A549 (cell line): ENCODE measurements at regions not wholly inside any gene's neighbourhood (a gene's known extent, or its start where the extent isn't known, plus 50 kb on each side); places are given as distances from the start of the nearest gene placed in this dataset.

Experiments used
- ATAC-seq, 2 experiments: fragments of 200-7000 bp in 1 of 2; fragments of >200 bp in 1 of 2; cut with Nextera tagmentation in 1 of 2; cut with Tn5 transposase in 1 of 2; 3 replicates each; pipeline versions ENCODE4 v1.8.0 to v1.9.1; 2018 to 2020; ENCODE audit warnings: mild to moderate bottlenecking in 1 of 2, moderate library complexity in 1 of 2
- CTCF ChIA-PET: fragments of 300-600 bp; sonication (Branson Sonifier 250); formaldehyde crosslinking; extraction: SDS; loops from one replicate; lab custom pipeline; 2021; ENCODE audit warnings: antibody characterized with exemption, inconsistent platforms; lab: Yijun Ruan, JAX
- POLR2A ChIA-PET: fragments of 350-600 bp; formaldehyde crosslinking; extraction: SDS; loops from one replicate; lab custom pipeline; 2021; ENCODE audit warnings: antibody characterized with exemption, inconsistent platforms; lab: Yijun Ruan, JAX
- DNase-seq, 2 experiments: peaks; one replicate each; pipeline versions ENCODE4 v3.0.0 to v3.0.0-alpha.2; 2011 to 2016; ENCODE audit warnings: low read depth in 1 of 2, low spot score in 1 of 2
- FAIRE-seq: peaks from 2 replicates; lab custom pipeline; 2011; peaks lifted over from hg19 to GRCh38; lab: Jason Lieb, UNC
- H3K27ac ChIP-seq, 2 experiments: fragments of >200 bp; sonication (Bioruptor Twin); formaldehyde crosslinking; 3 replicates each; pipeline ENCODE4 v1.5.1; 2016 to 2017
- H3K4me1 ChIP-seq: fragments of >200 bp; sonication (Bioruptor Twin); formaldehyde crosslinking; 3 replicates; pipeline ENCODE4 v1.6.1; 2016
- H3K4me2 ChIP-seq: fragments of >200 bp; sonication (Bioruptor Twin); formaldehyde crosslinking; 3 replicates; pipeline ENCODE4 v1.6.1; 2016
- H3K4me3 ChIP-seq: fragments of >200 bp; sonication (Bioruptor Twin); formaldehyde crosslinking; 3 replicates; pipeline ENCODE4 v1.5.1; 2016
- H3K9me3 ChIP-seq: fragments of >200 bp; sonication (Bioruptor Twin); formaldehyde crosslinking; 3 replicates; pipeline ENCODE4 v1.6.1; 2016
- BHLHE40 ChIP-seq: IDR thresholded peaks from 2 replicates; pipeline ENCODE4 v1.6.1; 2012; ENCODE audit warnings: low read depth, low read length, inconsistent platforms
- CBX8 ChIP-seq: fragments of 200-600 bp; sonication (generic); IDR thresholded peaks from 2 replicates; pipeline ENCODE4 v1.6.1; 2016
- CEBPB ChIP-seq, 2 experiments: fragments of >200 bp in 1 of 2; sonication (Bioruptor Twin) in 1 of 2; formaldehyde crosslinking in 1 of 2; IDR thresholded peaks; 2 replicates each; pipeline ENCODE4 v1.6.1; 2012 to 2016
- CHD2 ChIP-seq: fragments of 150-350 bp; IDR thresholded peaks from 2 replicates; pipeline ENCODE4 v1.6.1; 2014; ENCODE audit warnings: low read length; ENCODE audit not compliant: partially characterized antibody
- CHD4 ChIP-seq: fragments of 200-600 bp; sonication (generic); IDR thresholded peaks from 2 replicates; pipeline ENCODE4 v1.6.1; 2016; ENCODE audit warnings: antibody characterized with exemption, mild to moderate bottlenecking, borderline replicate concordance
- EHMT2 ChIP-seq: fragments of 200-600 bp; sonication (generic); IDR thresholded peaks from 2 replicates; pipeline ENCODE4 v1.6.1; 2016; ENCODE audit warnings: antibody characterized with exemption, low read depth, mild to moderate bottlenecking, moderate library complexity
- EP300 ChIP-seq, 2 experiments: fragments of >200 bp; sonication (Bioruptor Twin); formaldehyde crosslinking; IDR thresholded peaks; 2 replicates in 1 of 2; 3 replicates in 1 of 2; pipeline ENCODE4 v1.6.1; 2016 to 2017
- FOXS1 ChIP-seq: fragments of 250-450 bp; sonication (Bioruptor Pico); IDR thresholded peaks from 2 replicates; pipeline ENCODE4 v1.5.0; 2020; ENCODE audit warnings: mild to moderate bottlenecking, moderate library complexity
- HOXB5 ChIP-seq: fragments of 250-450 bp; sonication (Bioruptor Pico); IDR thresholded peaks from 2 replicates; pipeline ENCODE4 v1.5.0; 2020; ENCODE audit warnings: mild to moderate bottlenecking, moderate library complexity
- JUNB ChIP-seq: fragments of >200 bp; sonication (Bioruptor Twin); formaldehyde crosslinking; IDR thresholded peaks from 2 replicates; pipeline ENCODE4 v1.6.1; 2016
- KDM5A ChIP-seq: fragments of 200-600 bp; sonication (generic); IDR thresholded peaks from 2 replicates; pipeline ENCODE4 v1.6.1; 2016; ENCODE audit warnings: antibody characterized with exemption, mild to moderate bottlenecking
- MAFK ChIP-seq: fragments of 450-650 bp; IDR thresholded peaks from 2 replicates; pipeline ENCODE4 v1.6.1; 2014; ENCODE audit not compliant: partially characterized antibody
- MYC ChIP-seq: IDR thresholded peaks from 2 replicates; pipeline ENCODE4 v1.6.1; 2012; ENCODE audit warnings: mild to moderate bottlenecking, inconsistent platforms, low read length, improper control_type of control experiment, borderline replicate concordance
- NFE2L2 ChIP-seq: fragments of 150-350 bp; conservative IDR thresholded peaks from 2 replicates; pipeline ENCODE4 v1.6.1; 2014; ENCODE audit warnings: low read length
- NPAS2 ChIP-seq: fragments of 250-450 bp; sonication (Bioruptor Pico); IDR thresholded peaks from 2 replicates; pipeline ENCODE4 v1.8.0; 2022; ENCODE audit warnings: mild to moderate bottlenecking, moderate library complexity, borderline replicate concordance
- NR3C1 ChIP-seq: fragments of >200 bp; sonication (Bioruptor Twin); formaldehyde crosslinking; IDR thresholded peaks from 3 replicates; pipeline ENCODE4 v1.6.1; 2017
- PHF8 ChIP-seq: fragments of 200-600 bp; sonication (generic); IDR thresholded peaks from 2 replicates; pipeline ENCODE4 v1.6.1; 2016; ENCODE audit warnings: low read depth, mild to moderate bottlenecking, antibody characterized with exemption, moderate library complexity, borderline replicate concordance
- POLR2AphosphoS2 ChIP-seq: conservative IDR thresholded peaks from 2 replicates; pipeline ENCODE4 v1.6.1; 2012; ENCODE audit warnings: low read length, improper control_type of control experiment, inconsistent platforms
- RCOR1 ChIP-seq: fragments of 150-350 bp; IDR thresholded peaks from 2 replicates; pipeline ENCODE4 v1.6.1; 2014; ENCODE audit warnings: antibody characterized with exemption, low read length, low read depth
- RNF2 ChIP-seq: fragments of 200-600 bp; sonication (generic); IDR thresholded peaks from 2 replicates; pipeline ENCODE4 v1.6.1; 2016; ENCODE audit warnings: low read depth, mild to moderate bottlenecking, antibody characterized with exemption, moderate library complexity, borderline replicate concordance
- SMC3 ChIP-seq: fragments of >200 bp; sonication (Bioruptor Twin); formaldehyde crosslinking; IDR thresholded peaks from 3 replicates; pipeline ENCODE4 v1.6.1; 2018; ENCODE audit warnings: inconsistent platforms
- SREBF2 ChIP-seq: fragments of 450-650 bp; IDR thresholded peaks from 2 replicates; pipeline ENCODE4 v1.6.1; 2014; ENCODE audit warnings: mild to moderate bottlenecking, moderate library complexity
- ZC3H11A ChIP-seq: fragments of 450-650 bp; IDR thresholded peaks from 2 replicates; pipeline ENCODE4 v1.6.1; 2014; ENCODE audit warnings: antibody characterized with exemption, mild to moderate bottlenecking
- ZSCAN20 ChIP-seq: fragments of 250-450 bp; sonication (Bioruptor Pico); IDR thresholded peaks from 2 replicates; pipeline ENCODE4 v1.8.0; 2022; ENCODE audit warnings: mild to moderate bottlenecking, moderate library complexity
- WGBS: methylation state at CpG from one replicate; pipeline ENCODE4 v1.1.6; 2017; ENCODE audit errors: missing lambda C conversion rate; 5-methylcytosine and 5-hydroxymethylcytosine counted together
- TF ChIP-seq, protein P1 (sequence below): fragments of >200 bp; sonication (Bioruptor Twin); formaldehyde crosslinking; IDR thresholded peaks from 2 replicates; pipeline ENCODE4 v1.6.1; 2016
- TF ChIP-seq, protein P2 (sequence below): fragments of >200 bp; sonication (Bioruptor Twin); formaldehyde crosslinking; IDR thresholded peaks from 3 replicates; pipeline ENCODE4 v1.6.1; 2016
- TF ChIP-seq, protein P3 (sequence below): IDR thresholded peaks from 2 replicates; pipeline ENCODE4 v1.6.1; 2012; ENCODE audit warnings: low read depth, borderline replicate concordance
- TF ChIP-seq, protein P4 (sequence below): IDR thresholded peaks from 2 replicates; pipeline ENCODE4 v1.6.1; 2012
- TF ChIP-seq, protein P5 (sequence below): fragments of 250-450 bp; sonication (Bioruptor Pico); IDR thresholded peaks from 2 replicates; pipeline ENCODE4 v1.5.0; 2020; ENCODE audit warnings: low read depth, mild to moderate bottlenecking, moderate library complexity
- TF ChIP-seq, protein P6 (sequence below): fragments of 250-450 bp; sonication (Bioruptor Pico); IDR thresholded peaks from 2 replicates; pipeline ENCODE4 v1.5.0; 2021; ENCODE audit warnings: mild to moderate bottlenecking, moderate library complexity, borderline replicate concordance

DNA sequence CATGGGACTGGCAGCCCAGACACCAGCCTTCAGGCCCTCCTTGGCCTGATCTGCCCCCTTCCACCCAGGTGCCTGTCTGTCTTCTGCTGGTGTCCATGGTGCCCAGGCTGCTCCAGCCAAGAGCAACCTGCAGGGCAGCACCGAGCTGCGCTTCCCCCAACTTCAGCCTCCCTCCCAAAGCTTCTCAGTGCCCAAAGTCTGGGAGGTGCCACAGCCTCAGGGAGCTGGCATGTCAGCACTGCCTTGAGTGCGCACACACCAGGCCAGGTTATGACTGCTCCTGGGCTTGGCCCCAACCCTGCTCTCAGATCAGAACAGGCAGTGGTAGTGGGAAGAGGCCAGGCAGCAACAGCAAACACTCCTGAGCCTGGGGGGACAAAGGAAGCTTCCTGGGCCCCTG, 304.6 kb upstream of the NRG3 start (continued):
- TF ChIP-seq CBX8 (no peak), NFE2L2 (no peak)
- TF ChIP-seq, protein P1, sequence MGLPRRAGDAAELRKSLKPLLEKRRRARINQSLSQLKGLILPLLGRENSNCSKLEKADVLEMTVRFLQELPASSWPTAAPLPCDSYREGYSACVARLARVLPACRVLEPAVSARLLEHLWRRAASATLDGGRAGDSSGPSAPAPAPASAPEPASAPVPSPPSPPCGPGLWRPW, result no peak
- TF ChIP-seq, protein P2, sequence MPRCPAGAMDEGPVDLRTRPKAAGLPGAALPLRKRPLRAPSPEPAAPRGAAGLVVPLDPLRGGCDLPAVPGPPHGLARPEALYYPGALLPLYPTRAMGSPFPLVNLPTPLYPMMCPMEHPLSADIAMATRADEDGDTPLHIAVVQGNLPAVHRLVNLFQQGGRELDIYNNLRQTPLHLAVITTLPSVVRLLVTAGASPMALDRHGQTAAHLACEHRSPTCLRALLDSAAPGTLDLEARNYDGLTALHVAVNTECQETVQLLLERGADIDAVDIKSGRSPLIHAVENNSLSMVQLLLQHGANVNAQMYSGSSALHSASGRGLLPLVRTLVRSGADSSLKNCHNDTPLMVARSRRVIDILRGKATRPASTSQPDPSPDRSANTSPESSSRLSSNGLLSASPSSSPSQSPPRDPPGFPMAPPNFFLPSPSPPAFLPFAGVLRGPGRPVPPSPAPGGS, result no peak

DNA sequence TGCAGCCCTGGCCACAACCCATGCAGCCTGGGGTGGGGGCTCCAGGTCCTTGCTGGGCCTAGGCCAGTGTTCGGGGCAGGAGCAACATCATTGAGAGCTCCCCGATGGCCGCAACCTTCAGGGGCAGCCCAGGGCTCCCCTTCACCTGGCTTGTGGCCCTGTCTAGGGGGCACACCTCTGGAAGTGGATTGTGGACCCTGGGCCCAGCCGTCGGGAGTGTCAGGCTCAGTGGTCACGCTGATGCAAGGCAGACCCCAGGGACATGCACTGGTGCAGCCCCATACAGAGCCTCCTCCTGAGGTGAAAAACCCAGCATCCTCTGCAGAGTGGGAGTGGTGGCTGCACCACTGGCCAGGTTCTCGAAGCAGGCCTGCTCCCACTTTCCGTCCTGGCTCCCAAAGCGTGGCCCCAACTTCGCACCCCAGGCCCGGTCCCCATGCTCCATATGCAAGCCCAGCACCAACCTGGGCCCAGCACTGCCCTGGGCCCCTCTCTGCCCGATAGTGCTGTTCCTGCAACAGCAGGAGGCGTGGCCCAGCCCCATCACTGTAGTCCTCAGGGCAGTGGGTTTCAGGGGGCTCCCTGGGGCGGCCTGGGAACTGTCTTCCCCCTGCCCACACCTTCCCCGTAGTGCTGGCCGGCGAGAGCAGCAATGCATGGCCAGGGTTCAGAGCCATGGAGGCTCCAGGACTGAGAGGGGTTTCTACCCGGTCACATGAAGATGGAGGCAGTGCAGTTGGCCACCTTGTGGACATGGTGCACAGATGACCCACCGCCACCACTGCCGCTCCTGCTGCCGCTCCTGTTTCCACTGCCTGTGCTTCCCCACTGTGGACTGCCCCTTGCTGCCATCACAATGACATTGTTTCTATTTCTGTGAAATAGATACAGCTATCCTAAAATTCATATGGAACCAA, 303.9 kb upstream of the NRG3 start:
- H3K4me2 ChIP-seq, result no peak overlapping the region
- POLR2A ChIA-PET, result no interaction called here
- DNase-seq, result no peak
- H3K4me3 ChIP-seq, result no peak overlapping the region
- FAIRE-seq, result no peak
- no peaks in the 10 kb centered on the region for H3K4me1 ChIP-seq
- H3K27ac ChIP-seq, result no peak overlapping the region
- 35% methylated on average over 12 of the region's 21 CpGs for WGBS
- CTCF ChIA-PET, result no interaction called here
- H3K9me3 ChIP-seq, result no peaks in the 10 kb centered on the region; the same call in 2 of the 3 replicates
- ATAC-seq, result no peak
- TF ChIP-seq RNF2 (no peak), MAFK (no peak), CHD2 (no peak), BHLHE40 (no peak), CHD4 (no peak), FOXS1 (no peak), JUNB (no peak), HOXB5 (CRISPR knock-in tag) (no peak), MYC (no peak), PHF8 (no peak)
- TF ChIP-seq, protein P1, result no peak

DNA sequence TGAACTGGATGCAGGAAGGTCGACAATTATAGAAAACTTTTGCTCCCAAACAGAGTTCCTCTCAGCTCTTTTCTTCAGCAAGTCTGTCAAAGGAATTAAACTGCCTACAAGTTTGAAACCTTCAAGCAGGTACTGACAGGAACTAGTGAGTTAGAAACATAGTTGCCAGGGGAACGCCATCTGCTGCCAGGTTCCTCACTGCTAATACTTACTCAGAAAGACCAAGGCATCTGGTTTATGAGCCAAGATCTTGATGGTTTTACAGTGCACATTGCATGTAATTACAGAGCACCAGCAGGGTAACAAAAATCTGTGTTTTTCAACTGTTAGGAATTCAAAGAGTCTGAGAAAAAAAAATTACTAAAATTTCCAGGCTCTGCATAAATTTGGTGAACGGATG, 300.0 kb upstream of the NRG3 start:
- ChIA-PET POLR2A (no interaction called here), CTCF (no interaction called here)
- H3K27ac ChIP-seq, result no peak overlapping the region
- FAIRE-seq (no peak), DNase-seq (no peak), ATAC-seq (no peak)
- TF ChIP-seq SMC3 (no peak), CBX8 (no peak), BHLHE40 (no peak), RCOR1 (no peak), KDM5A (no peak), EP300 (IDR thresholded peaks at IDR 0.05) (no peak), SREBF2 (no peak), EHMT2 (no peak), ZSCAN20 (CRISPR knock-in tag) (no peak), POLR2AphosphoS2 (no peak), NR3C1 (no peak), NPAS2 (no peak), CEBPB (IDR thresholded peaks at IDR 0.05) (no peak), JUNB (no peak), ZC3H11A (no peak), NFE2L2 (no peak)
- TF ChIP-seq, protein P3, sequence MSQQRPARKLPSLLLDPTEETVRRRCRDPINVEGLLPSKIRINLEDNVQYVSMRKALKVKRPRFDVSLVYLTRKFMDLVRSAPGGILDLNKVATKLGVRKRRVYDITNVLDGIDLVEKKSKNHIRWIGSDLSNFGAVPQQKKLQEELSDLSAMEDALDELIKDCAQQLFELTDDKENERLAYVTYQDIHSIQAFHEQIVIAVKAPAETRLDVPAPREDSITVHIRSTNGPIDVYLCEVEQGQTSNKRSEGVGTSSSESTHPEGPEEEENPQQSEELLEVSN, result no peak
- TF ChIP-seq, protein P4, sequence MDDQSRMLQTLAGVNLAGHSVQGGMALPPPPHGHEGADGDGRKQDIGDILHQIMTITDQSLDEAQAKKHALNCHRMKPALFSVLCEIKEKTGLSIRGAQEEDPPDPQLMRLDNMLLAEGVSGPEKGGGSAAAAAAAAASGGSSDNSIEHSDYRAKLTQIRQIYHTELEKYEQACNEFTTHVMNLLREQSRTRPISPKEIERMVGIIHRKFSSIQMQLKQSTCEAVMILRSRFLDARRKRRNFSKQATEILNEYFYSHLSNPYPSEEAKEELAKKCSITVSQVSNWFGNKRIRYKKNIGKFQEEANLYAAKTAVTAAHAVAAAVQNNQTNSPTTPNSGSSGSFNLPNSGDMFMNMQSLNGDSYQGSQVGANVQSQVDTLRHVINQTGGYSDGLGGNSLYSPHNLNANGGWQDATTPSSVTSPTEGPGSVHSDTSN, result no peak
- TF ChIP-seq, protein P5, sequence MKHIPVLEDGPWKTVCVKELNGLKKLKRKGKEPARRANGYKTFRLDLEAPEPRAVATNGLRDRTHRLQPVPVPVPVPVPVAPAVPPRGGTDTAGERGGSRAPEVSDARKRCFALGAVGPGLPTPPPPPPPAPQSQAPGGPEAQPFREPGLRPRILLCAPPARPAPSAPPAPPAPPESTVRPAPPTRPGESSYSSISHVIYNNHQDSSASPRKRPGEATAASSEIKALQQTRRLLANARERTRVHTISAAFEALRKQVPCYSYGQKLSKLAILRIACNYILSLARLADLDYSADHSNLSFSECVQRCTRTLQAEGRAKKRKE, result no peak
- TF ChIP-seq, protein P6, sequence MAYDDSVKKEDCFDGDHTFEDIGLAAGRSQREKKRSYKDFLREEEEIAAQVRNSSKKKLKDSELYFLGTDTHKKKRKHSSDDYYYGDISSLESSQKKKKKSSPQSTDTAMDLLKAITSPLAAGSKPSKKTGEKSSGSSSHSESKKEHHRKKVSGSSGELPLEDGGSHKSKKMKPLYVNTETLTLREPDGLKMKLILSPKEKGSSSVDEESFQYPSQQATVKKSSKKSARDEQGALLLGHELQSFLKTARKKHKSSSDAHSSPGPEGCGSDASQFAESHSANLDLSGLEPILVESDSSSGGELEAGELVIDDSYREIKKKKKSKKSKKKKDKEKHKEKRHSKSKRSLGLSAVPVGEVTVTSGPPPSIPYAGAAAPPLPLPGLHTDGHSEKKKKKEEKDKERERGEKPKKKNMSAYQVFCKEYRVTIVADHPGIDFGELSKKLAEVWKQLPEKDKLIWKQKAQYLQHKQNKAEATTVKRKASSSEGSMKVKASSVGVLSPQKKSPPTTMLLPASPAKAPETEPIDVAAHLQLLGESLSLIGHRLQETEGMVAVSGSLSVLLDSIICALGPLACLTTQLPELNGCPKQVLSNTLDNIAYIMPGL, result no peak
- 3% methylated on average over 3 of the region's 3 CpGs for WGBS
- H3K4me2 ChIP-seq, result no peak overlapping the region
- no peak overlapping the region for H3K4me3 ChIP-seq
- H3K9me3 ChIP-seq, result no peaks in the 10 kb centered on the region; the same call in 2 of the 3 replicates
- no peaks in the 10 kb centered on the region for H3K4me1 ChIP-seq
